Mesendoderm (in vitro differentiated cells): ENCODE measurements at regions not wholly inside any gene's neighbourhood (a gene's known extent, or its start where the extent isn't known, plus 50 kb on each side); places are given as distances from the start of the nearest gene placed in this dataset.

Experiments used
- DNase-seq: peaks from one replicate; pipeline ENCODE4 v3.0.0; 2013
- H2AK5ac ChIP-seq: 2 replicates; pipeline ENCODE4 v1.6.1; 2013; ENCODE audit warnings: low read length, inconsistent platforms
- H2BK120ac ChIP-seq: 2 replicates; pipeline ENCODE4 v1.6.1; 2013; ENCODE audit warnings: low read depth, mild to moderate bottlenecking, low read length, moderate library complexity, mixed read lengths
- H2BK15ac ChIP-seq: replicated peaks from 2 replicates; pipeline ENCODE4 v1.6.1; 2013; ENCODE audit warnings: low read depth, mild to moderate bottlenecking, moderate library complexity
- H2BK5ac ChIP-seq: 2 replicates; pipeline ENCODE4 v1.6.1; 2013; ENCODE audit warnings: low read length, inconsistent platforms
- H3K18ac ChIP-seq: 2 replicates; pipeline ENCODE4 v1.6.1; 2013; ENCODE audit warnings: mild to moderate bottlenecking, low read length, mixed read lengths
- H3K23ac ChIP-seq: one replicate; pipeline ENCODE4 v1.6.1; 2013; ENCODE audit warnings: low read length
- H3K27ac ChIP-seq: 2 replicates; pipeline ENCODE4 v1.5.1; 2013; ENCODE audit warnings: low read depth, mild to moderate bottlenecking, inconsistent platforms, low read length, moderate library complexity
- H3K27me3 ChIP-seq: 2 replicates; pipeline ENCODE4 v1.6.1; 2013; ENCODE audit warnings: low read length, control low read depth, mild to moderate bottlenecking, inconsistent platforms; ENCODE audit not compliant: insufficient read depth, poor library complexity
- H3K36me3 ChIP-seq: 2 replicates; pipeline ENCODE4 v1.6.1; 2013; ENCODE audit warnings: low read length, inconsistent platforms; ENCODE audit not compliant: control insufficient read depth, insufficient read depth
- H3K4ac ChIP-seq: one replicate; pipeline ENCODE4 v1.6.1; 2013; ENCODE audit warnings: low read depth, mild to moderate bottlenecking, low read length, moderate library complexity
- H3K4me1 ChIP-seq: 2 replicates; pipeline ENCODE4 v1.6.1; 2013; ENCODE audit warnings: low read depth, low read length, inconsistent platforms; ENCODE audit not compliant: control insufficient read depth
- H3K4me2 ChIP-seq: 2 replicates; pipeline ENCODE4 v1.6.1; 2013; ENCODE audit warnings: low read length
- H3K4me3 ChIP-seq: 2 replicates; pipeline ENCODE4 v1.5.1; 2013; ENCODE audit warnings: mild to moderate bottlenecking, low read length
- H3K56ac ChIP-seq: one replicate; pipeline ENCODE4 v1.6.1; 2013; ENCODE audit warnings: low read length
- H3K79me1 ChIP-seq: 2 replicates; pipeline ENCODE4 v1.6.1; 2013; ENCODE audit warnings: low read length, inconsistent platforms
- H3K79me2 ChIP-seq: 2 replicates; pipeline ENCODE4 v1.6.1; 2013; ENCODE audit warnings: mild to moderate bottlenecking, low read length; ENCODE audit not compliant: control insufficient read depth, insufficient read depth
- H3K9ac ChIP-seq: 2 replicates; pipeline ENCODE4 v1.6.1; 2013; ENCODE audit warnings: low read length, inconsistent platforms
- H4K5ac ChIP-seq: one replicate; pipeline ENCODE4 v1.6.1; 2013; ENCODE audit warnings: low read length
- H4K8ac ChIP-seq: one replicate; pipeline ENCODE4 v1.6.1; 2013; ENCODE audit warnings: low read depth, mild to moderate bottlenecking, control low read depth, low read length, moderate library complexity
- WGBS: extraction: QIAGEN DNeasy Blood & Tissue Kit; methylation state at CpG from one replicate; pipeline ENCODE4 v1.1.7; 2013; ENCODE audit warnings: low lambda C conversion rate, missing lambda C conversion rate; ENCODE audit not compliant: insufficient coverage; ENCODE audit errors: extremely low coverage; 5-methylcytosine and 5-hydroxymethylcytosine counted together

- H2BK120ac ChIP-seq, result no peak overlapping the region
- H2BK5ac ChIP-seq, result no peak overlapping the region
- H4K8ac ChIP-seq, result no peak overlapping the region
- H3K4me3 ChIP-seq, result no peak overlapping the region
- no peak overlapping the region for H3K9ac ChIP-seq
- H2AK5ac ChIP-seq, result no peak overlapping the region
- no peaks in the 10 kb centered on the region for H3K4me1 ChIP-seq
- no peak overlapping the region for H3K27ac ChIP-seq
- H3K79me1 ChIP-seq, result no peaks in the 10 kb centered on the region
- H3K79me2 ChIP-seq, result no peaks in the 10 kb centered on the region
- H2BK15ac ChIP-seq, result no peak overlapping the region
- H3K18ac ChIP-seq, result peak overlapping the region; percentile 84
- no peaks in the 10 kb centered on the region for H3K27me3 ChIP-seq
- DNase-seq, result no peak
- no peak overlapping the region for H3K23ac ChIP-seq
- H3K36me3 ChIP-seq, result no peaks in the 10 kb centered on the region
- H3K4me2 ChIP-seq, result no peak overlapping the region
- H4K5ac ChIP-seq, result no peak overlapping the region
- no peak overlapping the region for H3K4ac ChIP-seq
- H3K56ac ChIP-seq, result no peak overlapping the region
Observed at GRCh38 chr4:75126058-75126457, 193.1 kb downstream of the PARM1 start.

- Histone ChIP-seq H3K4me1 (no peaks in the 10 kb centered on the region), H3K27me3 (no peaks in the 10 kb centered on the region), H3K79me1 (no peaks in the 10 kb centered on the region), H2BK15ac (no peak overlapping the region), H3K18ac (no peak overlapping the region), H3K79me2 (no peaks in the 10 kb centered on the region), H3K36me3 (no peaks in the 10 kb centered on the region), H3K27ac (no peak overlapping the region), H3K4me3 (no peak overlapping the region), H2AK5ac (no peak overlapping the region), H3K56ac (no peak overlapping the region), H2BK120ac (no peak overlapping the region), H3K4ac (no peak overlapping the region), H3K9ac (no peak overlapping the region), H3K4me2 (no peak overlapping the region), H4K8ac (no peak overlapping the region), H4K5ac (no peak overlapping the region), H3K23ac (no peak overlapping the region), H2BK5ac (no peak overlapping the region)
- DNase-seq, result no peak
Observed at GRCh38 chr4:75122424-75123014, 189.6 kb downstream of the PARM1 start.

- H4K5ac ChIP-seq, result no peak overlapping the region
- H3K18ac ChIP-seq, result no peak overlapping the region
- H2AK5ac ChIP-seq, result no peak overlapping the region
- H3K27ac ChIP-seq, result no peak overlapping the region
- H3K23ac ChIP-seq, result no peak overlapping the region
- no peak overlapping the region for H2BK5ac ChIP-seq
- no peak overlapping the region for H3K4me3 ChIP-seq
- no peak overlapping the region for H3K4me2 ChIP-seq
- H3K79me2 ChIP-seq, result no peaks in the 10 kb centered on the region
- H3K36me3 ChIP-seq, result no peaks in the 10 kb centered on the region
- no peaks in the 10 kb centered on the region for H3K4me1 ChIP-seq
- no peaks in the 10 kb centered on the region for H3K79me1 ChIP-seq
- no peak for DNase-seq
- no peak overlapping the region for H4K8ac ChIP-seq
- H3K56ac ChIP-seq, result no peak overlapping the region
- no peak overlapping the region for H3K9ac ChIP-seq
- no peaks in the 10 kb centered on the region for H3K27me3 ChIP-seq
- H2BK15ac ChIP-seq, result no peak overlapping the region
- no peak overlapping the region for H2BK120ac ChIP-seq
- WGBS, result no CpG with 5 or more reads among the region's 4 CpGs
- H3K4ac ChIP-seq, result no peak overlapping the region
Observed at GRCh38 chr4:75118739-75119138, 185.8 kb downstream of the PARM1 start.

- no peak overlapping the region for H2AK5ac ChIP-seq
- no peaks in the 10 kb centered on the region for H3K27me3 ChIP-seq
- no peak overlapping the region for H3K23ac ChIP-seq
- H3K4me2 ChIP-seq, result no peak overlapping the region
- DNase-seq, result no peak
- H3K4me1 ChIP-seq, result no peaks in the 10 kb centered on the region
- H2BK15ac ChIP-seq, result no peak overlapping the region
- no peak overlapping the region for H3K9ac ChIP-seq
- H3K4ac ChIP-seq, result no peak overlapping the region
- H4K5ac ChIP-seq, result no peak overlapping the region
- H3K27ac ChIP-seq, result no peak overlapping the region
- no peak overlapping the region for H3K4me3 ChIP-seq
- H3K79me2 ChIP-seq, result no peaks in the 10 kb centered on the region
- H3K56ac ChIP-seq, result no peak overlapping the region
- H3K36me3 ChIP-seq, result no peaks in the 10 kb centered on the region
- no peak overlapping the region for H2BK5ac ChIP-seq
- H3K18ac ChIP-seq, result no peak overlapping the region
- WGBS, result no CpG with 5 or more reads among the region's 3 CpGs
- no peak overlapping the region for H2BK120ac ChIP-seq
- no peaks in the 10 kb centered on the region for H3K79me1 ChIP-seq
- no peak overlapping the region for H4K8ac ChIP-seq
Observed at GRCh38 chr4:75110061-75110460, 177.1 kb downstream of the PARM1 start.

- Histone ChIP-seq H3K56ac (no peak overlapping the region), H3K23ac (no peak overlapping the region), H3K4me1 (no peaks in the 10 kb centered on the region), H2BK5ac (no peak overlapping the region), H4K8ac (no peak overlapping the region), H2BK15ac (no peak overlapping the region), H3K18ac (no peak overlapping the region), H3K27me3 (no peaks in the 10 kb centered on the region), H3K4me2 (no peak overlapping the region), H3K79me2 (no peaks in the 10 kb centered on the region), H3K36me3 (no peaks in the 10 kb centered on the region), H3K9ac (no peak overlapping the region), H3K4ac (no peak overlapping the region), H3K79me1 (no peaks in the 10 kb centered on the region), H3K27ac (no peak overlapping the region), H2AK5ac (no peak overlapping the region), H3K4me3 (no peak overlapping the region), H2BK120ac (no peak overlapping the region), H4K5ac (no peak overlapping the region)
- DNase-seq, result no peak
Observed at GRCh38 chr4:75107755-75108612, 175.1 kb downstream of the PARM1 start.

GRCh38 chr4:75102787-75103085 lies 169.8 kb downstream of the PARM1 start:
- Histone ChIP-seq H2BK120ac (no peak overlapping the region), H3K9ac (no peak overlapping the region), H2BK5ac (no peak overlapping the region)

More at GRCh38 chr4:75102787-75103085, 169.8 kb downstream of the PARM1 start:
- H3K4me3 ChIP-seq, result no peak overlapping the region
- no peak overlapping the region for H2AK5ac ChIP-seq
- no peak overlapping the region for H3K56ac ChIP-seq
- no peak overlapping the region for H3K4me2 ChIP-seq
- no peak for DNase-seq
- H4K5ac ChIP-seq, result no peak overlapping the region
- no peak overlapping the region for H3K18ac ChIP-seq
- no peaks in the 10 kb centered on the region for H3K36me3 ChIP-seq
- H2BK15ac ChIP-seq, result no peak overlapping the region
- no peak overlapping the region for H3K23ac ChIP-seq
- H3K79me1 ChIP-seq, result no peaks in the 10 kb centered on the region
- no peak overlapping the region for H4K8ac ChIP-seq
- no peaks in the 10 kb centered on the region for H3K4me1 ChIP-seq
- no peak overlapping the region for H3K27ac ChIP-seq
- no peak overlapping the region for H3K4ac ChIP-seq
- no peaks in the 10 kb centered on the region for H3K27me3 ChIP-seq
- H3K79me2 ChIP-seq, result no peaks in the 10 kb centered on the region
